Middle frontal gyrus (tissue), 1 donor: ENCODE measurements at regions not wholly inside any gene's neighbourhood (a gene's known extent, or its start where the extent isn't known, plus 50 kb on each side); places are given as distances from the start of the nearest gene placed in this dataset.

Experiments used
- DNase-seq: peaks from one replicate; pipeline ENCODE4 v3.0.0-alpha.2; 2015; ENCODE audit warnings: low spot score; ENCODE audit errors: extremely low spot score

DNA sequence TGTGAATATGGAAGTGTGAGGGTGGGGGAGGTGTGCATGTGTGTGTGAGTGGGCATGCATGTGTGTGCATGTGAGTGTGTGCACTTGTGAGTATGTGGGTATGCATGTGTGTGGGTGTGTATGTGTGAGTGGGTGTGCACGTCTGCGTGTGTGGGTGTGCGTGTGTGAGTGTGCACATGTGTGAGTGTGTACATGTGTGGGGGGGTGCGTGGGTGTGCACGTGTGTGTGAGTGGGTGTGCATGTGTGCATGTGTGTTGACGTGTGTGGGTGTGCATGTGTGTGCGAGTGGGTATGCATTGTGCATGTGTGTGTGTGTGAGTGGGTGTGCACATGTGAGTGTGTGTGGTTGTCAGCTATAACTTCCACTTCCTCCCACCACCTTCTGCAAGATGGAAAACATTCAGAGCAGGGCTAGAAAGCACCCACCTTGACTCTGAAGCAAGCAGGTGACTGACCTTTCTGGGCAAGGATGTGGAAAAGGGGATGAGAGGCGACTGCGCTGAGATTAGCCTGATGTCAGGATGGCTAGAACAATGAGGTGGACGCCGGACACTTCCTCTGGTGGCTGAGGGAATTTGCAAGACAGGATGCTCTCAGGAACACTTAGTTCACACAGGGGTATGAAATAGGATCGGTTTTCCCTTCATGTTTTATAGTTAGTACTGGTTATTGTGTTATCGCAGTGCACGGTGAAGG lies 103.6 kb downstream of the ACKR3 start:
- DNase-seq = no peak

DNA sequence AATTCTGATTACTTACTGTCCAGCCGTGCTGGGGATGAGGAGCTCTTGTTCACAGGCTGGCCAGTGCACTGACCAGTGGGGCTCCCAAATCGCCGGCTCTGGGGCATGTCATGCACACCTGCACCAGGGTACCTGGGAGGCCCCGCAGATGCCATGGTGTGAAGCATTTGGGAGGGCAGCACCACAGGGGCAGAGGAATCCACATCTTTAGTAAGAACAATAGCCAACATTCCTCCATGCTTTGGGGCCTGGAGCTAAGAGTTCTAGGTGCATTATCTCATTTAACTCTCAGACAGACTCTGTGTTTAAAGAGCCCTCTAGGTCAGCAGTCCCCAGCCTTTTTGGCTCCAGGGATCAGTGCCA lies 104.2 kb downstream of the ACKR3 start:
- DNase-seq = no peak

DNA sequence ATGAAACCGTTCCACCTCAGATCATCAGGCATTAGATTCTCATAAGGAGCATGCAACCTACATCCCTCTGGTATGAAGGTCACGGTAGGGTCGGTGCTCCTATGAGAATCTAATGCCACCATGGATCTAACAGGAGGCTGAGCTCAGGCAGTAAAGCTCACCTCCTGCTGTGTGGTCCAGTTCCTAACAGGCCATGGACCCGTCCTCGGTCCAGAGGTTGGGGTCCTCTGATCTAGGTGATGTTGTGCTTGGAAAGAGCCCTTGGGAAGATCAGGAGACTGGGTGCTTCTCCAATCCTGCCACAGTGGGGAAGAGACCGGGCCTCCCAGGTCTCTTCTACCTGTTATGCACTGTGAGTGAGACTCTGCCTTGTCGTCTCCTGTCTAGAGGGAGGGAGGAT lies 104.6 kb downstream of the ACKR3 start:
- DNase-seq = no peak

DNA sequence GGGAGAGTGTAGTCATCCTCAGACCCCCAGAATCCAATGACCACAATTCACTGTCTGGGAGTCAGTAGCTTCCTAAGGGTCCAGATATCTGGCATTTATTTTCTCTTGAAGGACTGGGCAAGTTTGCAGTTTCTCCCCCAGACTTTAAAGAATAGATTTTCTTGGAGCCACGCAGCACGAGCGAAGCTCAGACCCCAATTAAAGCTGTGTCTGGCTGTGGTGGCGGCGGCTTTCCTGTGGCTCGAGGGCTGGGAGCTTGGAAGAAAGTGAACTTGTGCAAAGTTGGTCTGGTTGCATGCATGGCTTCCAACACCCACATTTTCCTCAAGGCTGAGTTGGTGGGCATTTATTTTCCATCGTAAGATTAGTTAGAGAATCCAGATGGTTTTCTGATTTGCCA lies 105.0 kb downstream of the ACKR3 start:
- no peak for DNase-seq

DNA sequence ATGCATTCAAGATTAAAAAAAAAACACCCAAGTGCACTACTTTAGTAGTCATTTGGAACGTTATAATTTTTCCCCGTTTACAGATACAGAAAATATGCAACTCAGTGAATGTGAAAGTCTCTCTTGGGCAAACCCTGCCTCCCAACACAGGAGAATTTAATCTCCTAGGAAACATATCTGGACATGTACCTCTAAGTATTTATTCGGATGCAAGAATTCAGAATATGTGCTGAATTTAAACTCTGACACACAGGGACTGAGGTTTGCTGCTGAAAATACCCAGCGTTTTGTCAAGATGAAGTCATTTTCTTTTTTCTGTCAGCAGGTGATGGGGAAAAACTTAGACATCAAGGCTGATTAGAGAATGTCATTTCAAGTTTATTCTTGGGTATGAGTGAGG lies 105.4 kb downstream of the ACKR3 start:
- DNase-seq = no peak

DNA sequence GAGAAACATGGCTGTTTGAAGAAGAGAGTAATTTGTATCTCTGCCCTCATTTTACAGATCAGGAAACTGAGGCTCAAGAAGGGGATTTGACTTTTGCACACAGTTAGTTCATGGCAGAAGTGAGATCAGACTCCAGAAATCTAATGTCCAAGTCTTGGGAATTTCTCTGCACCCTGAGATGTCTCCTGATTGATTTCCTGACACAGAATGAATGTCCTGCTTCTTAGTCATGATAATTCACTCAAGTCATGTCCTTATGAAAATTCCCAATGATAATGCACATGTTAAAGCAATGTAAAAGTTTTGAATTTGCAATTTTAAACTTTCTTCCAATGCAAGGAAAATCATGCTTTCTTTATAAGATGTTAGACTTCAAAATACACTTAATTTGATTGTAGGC lies 105.9 kb downstream of the ACKR3 start:
- DNase-seq = no peak

DNA sequence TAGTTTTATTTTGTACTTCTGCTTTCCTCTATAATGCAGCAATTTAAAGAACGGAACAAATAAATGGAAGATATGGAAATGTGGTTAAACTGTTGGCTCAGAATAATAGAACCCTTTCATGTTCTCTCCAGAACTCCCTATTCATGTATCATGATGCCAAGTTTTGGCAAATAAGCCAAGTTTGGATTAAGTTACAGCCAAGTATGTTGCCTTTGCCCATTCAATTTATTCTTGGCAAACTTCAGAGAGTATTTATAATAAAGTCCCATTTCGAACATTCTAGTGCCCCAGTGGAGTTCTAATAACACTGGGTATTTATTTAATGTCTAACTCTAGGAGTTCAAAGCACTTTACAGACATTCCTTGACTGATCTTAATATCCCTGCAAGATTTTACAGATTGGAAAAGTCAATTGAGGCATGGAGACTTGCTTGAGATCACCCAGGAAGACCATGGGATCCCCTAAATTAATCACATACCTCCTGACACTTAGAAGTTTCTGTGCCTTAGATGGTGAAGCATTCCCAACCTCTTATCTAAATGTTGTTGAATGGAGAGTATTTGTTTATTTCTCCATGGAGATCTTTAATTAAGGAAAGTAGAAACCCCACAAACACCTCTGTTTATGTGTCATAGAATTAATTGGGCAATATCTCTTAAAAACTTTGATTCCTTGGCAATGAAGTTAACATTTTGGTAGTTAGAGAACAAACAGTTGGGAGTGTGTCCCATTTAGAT lies 106.7 kb downstream of the ACKR3 start:
- no peak for DNase-seq

DNA sequence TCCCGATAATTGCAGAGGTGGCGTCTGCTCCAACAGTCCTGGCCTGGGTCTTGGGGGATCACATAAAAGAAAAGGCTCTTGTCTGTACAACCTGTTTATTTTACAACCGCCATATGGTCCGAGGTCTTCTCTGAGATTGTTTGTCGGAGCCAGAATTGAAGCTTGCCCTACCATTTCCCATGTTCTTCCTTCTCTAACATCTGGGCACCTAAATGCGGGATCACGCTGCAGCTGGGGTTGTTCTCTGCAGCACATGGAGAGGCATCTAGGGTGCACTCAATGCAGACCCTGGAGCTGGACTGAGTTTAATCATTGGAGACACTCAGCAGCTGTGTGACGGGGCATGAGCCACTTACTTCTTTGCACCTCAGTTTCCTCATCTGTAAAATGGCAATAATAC lies 107.7 kb downstream of the ACKR3 start:
- no peak for DNase-seq

DNA sequence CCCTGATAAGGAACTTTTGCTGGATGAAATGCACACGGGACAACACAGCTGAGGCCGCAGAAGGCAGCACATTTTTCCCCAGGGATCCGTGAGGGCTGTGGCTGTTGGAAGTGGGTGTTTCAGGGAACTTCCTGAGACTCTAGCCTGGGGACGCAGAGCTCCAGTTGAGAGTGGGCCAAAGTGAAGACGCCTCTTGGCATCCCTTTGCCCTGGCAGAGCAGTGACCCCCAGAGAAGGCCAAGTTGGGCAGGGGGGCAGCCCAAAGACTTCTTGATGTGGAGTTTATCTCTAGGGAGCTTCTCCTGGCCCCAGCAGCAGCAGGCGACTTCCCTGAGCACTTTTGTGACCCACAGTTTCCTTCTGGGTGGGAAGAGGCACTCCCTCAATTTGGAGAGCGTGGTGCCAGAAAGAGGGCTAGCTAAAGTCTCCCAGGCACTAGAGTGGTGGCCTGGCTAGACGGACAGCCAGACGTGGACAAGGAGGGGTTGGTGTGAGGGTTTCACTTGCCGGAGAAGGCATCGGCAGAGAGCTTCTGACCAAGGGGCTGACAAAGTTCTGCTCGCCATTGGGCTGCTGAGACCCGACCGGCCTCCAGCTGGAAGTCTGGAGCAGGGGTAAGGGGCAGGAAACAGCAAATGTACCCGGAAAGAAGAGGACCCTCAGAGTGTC lies 108.8 kb downstream of the ACKR3 start:
- DNase-seq = no peak

DNA sequence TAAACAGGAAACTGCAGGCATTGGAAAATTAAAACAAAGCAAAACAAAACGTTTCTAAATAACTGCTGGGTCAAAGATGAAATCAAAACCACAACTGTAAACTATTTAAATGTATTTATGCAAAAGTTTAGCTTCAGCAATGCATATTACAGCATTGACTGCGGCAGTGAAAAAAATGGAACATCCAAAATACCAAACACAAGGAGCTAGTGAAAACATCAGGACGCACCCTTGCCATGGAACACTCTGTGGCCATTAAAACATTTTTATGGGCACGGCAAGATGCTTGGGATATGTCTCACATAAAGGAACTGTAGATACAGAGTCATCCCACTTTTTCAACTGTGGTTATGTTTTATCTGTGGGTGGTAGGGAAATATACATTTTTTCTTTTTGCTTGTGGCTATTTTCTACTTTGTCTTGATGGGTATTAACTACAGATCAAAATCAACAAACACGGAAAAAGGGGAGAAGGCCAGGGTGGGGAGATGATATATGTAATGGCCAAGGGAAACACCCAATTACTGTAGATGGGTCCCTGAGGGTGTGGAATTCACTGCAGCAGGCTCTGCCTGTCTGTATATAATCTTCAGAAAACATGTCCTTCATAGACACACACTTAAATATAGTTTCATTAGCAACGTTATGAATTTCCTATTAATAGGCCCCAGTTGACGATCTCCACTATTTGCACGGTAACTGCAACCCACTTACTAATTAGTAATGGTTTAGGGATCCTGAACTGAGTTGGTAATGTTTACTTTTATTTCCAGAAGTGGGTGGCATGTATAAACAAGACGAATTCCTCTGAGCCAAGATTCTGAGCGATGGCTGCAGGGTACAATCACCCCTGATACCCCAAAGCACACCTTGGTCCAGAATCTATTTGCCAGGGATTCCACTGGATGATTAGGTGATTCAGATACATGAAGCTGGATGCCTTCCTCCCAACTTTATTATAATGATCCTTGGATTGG lies 110.5 kb downstream of the ACKR3 start:
- DNase-seq = no peak

DNA sequence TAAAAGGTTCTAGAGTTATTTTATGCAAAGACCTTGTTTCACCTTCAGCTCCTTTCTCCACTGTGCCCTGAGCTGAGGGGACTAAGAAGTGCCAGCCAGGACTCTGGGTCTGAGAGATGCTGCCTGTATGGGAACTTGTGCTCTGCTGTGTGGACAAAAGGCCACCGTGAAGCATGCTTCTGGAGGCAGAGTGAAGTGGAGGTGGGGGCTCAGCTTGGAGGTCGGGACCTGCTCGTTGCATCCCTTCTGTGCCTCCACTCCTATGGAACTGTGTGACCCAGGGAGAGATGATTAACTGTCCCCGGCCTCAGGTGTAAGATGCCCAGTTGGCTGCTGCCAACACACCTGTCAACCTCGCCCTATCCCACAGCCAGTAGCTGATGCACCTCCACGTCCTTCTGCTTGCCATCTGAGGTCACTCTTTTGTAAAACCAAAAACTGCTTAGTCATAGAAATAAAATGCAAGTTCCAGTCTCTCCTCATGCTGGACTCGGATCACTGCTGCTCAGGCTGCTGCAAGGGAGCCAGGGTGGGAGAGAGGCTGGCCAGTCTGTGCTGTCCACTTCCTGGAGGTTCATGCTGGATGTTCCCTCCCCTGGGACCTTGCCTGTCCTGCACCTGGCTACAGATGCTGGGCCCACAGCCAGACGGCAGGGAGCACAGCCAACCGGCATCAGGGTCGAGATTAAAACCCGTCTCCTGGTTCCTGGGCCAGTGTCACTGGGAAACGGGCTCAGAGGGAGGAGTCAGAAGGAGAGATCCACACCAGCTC lies 113.2 kb downstream of the ACKR3 start:
- no peak for DNase-seq

DNA sequence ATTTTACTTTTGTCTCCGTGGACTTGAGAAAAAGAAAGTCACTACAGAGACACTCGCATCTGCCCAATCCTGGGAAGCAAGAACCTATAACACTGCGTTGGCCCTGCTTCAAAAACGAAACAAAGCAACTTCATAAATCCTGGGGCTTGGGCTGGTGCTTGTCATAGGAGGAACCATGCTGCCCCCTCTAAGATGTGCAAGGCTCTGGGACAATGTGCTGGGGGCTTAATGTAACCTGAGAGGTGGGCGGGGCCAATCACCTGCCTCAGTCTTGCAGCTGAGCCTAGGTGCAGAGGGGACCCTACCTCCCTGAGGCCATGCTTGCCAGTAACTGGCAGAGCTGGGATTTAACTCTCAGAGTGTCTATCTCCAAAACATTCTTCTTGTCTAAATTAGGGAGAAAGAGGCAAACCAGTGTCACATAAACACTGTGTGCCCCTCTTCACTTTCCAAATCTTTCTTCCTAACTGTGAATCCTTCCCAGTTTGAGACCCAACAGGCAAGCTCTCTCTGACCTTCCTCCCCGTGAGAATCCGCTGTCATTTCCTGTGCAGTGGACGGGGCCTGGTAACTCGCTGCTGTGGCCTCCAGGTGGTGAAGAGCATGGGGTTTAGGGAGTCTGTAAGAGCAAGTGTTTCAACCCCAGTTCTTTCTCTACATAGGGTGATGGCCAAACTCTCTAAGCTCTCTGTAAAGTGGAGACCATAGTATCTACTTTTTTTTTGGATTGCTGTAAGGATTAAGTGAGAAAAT lies 115.1 kb downstream of the ACKR3 start:
- DNase-seq = no peak

DNA sequence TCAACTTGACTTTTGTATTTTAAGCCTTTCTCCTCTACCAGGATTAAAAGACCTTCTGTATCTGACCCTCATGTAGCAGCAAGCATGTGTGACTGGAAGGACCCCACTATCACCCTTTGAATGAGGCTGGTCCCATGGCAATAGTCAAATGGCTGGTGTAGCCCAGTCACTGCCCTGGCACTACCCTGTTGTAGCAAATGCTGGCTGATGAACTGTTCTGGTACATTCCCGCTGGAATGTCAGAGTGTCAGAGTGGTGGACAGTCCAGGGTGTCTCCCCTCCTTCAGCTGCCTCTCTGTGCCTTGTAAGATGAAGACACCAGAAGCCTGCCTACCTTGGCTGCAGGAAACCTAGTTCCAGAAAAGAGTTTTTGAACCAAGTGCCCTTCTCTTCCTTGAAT lies 115.7 kb downstream of the ACKR3 start:
- no peak for DNase-seq

DNA sequence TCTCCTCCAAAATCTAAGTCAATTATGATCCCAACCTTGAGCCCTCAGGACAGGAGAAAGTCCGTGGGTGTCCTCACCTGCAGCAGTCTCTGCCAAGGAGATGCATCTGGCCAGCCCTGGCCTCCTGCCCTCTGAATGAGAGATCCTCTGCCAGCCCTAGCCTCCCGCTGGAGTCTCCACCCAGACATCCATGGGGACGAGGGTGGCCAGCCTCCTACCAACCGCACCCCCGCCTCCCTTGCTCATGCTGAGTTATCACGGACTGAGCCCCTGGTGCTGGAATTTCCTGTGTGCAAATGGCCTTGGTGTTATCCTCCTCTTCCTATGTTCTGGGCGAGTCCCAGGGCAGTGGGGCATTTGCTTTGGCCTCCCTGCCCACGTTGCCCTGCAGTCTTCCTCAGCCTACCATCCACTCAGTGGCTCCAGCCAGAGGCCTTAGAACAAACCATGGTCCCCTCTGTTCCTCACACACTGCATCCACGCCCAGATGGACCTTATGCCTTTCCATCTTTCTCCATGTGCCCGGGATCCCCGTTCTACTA lies 116.4 kb downstream of the ACKR3 start:
- no peak for DNase-seq

DNA sequence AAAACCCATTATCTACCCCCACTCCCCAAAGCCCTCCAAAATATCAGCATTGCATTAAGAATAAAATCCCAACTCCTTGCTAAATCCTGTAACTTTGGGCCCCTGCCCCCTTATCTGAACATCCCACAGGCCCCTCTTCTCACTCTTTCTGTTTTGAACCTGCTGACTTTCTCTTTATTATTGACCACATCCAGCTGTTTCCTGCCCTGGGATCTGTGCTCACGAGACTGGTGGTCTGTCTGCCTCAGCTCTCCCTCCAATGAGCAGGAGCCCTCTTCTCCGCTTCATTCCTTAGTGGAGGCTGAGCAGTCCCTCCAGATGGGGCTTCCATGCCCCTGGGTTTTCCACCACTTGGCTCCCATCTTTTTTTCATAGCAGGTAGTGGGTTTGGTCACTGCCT lies 116.9 kb downstream of the ACKR3 start:
- no peak for DNase-seq

DNA sequence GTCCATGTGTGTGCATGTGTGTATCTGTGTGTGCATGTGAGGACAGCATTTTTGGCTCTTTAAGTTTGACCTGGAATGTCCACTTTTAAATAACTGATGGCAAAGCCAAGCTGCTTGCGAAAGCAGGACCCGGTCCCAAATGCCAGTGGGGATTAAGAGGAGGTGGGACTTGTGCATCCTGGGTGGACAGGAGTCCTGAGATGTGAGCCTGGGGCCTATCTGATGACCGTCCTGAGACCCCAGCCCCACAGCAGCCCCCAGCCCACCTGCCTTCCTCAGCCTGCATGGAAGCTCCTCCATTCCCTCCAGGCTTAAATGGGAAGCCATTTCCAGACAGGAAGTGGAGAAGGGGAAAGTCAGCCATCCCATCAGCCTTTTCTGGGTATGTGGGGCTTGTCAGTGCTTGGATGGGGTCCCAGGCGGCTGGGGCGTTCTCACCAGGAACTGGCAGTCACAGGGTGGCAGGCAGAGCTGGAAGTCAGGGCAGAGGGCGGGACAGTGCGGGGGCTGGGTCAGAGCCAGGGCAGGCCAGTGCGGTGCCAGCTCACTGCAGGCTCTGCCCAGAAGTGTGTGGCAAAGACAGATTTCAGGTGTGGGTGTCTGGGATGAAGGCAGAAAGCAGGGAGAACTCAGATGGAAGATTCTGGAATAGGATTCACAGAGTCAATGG lies 117.8 kb downstream of the ACKR3 start:
- no peak for DNase-seq

DNA sequence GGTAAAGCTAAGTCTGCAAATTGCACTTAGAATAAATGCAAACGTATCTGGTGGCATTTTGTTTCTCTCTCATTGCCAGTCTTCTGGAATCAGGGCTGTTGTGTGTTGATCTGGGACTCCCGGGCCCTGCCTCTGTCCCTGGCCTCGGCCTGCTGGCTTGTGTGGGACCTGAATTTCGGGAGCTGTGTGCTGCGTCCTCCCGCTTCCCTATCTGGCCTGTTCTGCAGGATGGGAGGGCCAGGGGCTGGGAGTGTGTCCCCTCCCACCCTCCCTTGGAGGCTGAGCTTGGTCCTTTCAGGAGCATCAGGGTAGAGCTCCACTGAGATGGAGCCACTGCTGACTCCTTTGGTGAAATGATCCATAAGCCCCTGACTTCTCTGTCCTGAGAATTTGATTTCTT lies 118.5 kb downstream of the ACKR3 start:
- no peak for DNase-seq

DNA sequence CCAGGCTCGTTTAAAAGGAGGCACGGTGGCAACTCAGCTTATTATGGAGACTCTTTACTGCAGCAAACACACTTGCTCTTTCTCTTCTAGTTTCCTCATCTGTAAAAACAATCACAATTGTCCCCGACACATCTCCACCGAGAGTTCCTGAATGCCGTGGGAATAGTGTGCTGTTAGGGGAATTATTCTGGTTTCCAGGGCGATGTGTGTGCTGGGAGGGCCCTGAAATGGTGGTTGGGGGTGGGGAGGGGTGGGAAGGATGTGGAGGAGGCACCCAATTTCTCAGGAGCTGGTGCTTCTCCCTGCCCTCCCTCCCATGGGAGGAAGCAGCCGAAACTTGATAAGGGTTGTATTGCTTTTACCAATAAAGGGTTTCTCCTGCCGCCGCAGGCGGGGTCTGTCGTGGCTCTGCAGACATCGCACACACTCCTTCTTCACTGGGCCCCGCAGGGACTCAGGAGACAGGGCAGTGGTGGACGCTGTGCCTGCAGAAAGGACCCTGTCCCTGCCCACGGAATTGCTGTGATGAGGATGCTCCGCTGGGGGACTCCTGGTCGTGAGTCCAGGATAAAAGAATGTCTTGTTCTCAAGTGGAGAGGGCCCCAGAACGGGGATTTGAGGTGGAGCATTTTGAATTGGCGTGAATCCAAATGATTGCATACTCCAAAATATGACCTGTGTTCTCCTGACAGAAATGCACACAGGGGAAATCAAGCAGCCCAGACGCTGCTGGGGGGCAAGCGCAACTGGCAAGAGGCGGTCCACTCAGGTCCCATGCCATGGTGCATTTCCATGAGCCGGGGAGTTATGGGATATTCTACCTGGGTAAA lies 119.2 kb downstream of the ACKR3 start:
- DNase-seq = no peak

DNA sequence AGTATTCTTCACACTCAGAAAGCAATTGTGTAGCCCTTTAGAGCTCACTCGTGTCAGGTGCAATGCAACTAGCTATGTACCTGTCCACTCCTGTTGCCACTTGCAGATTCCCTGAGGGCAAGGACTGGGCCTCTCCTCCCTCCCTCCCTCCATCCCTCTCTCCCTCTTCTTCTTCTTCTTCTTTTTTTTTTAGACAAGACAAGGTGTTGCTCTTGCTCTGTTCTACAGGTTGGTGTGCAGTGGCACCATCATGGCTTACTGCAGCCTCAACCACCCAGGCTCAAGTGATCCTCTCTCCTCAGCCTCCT lies 119.7 kb downstream of the ACKR3 start:
- DNase-seq = no peak
